Pancreas (tissue), 10 donors: ENCODE measurements at regions not wholly inside any gene's neighbourhood (a gene's known extent, or its start where the extent isn't known, plus 50 kb on each side); places are given as distances from the start of the nearest gene placed in this dataset.

Experiments used
- ATAC-seq, 4 donors: fragments of 200-7000 bp; cut with Tn5 transposase; one replicate each; pipeline versions ENCODE4 v1.8.0 to v1.9.1; 2020; ENCODE audit warnings: mild to moderate bottlenecking in 4 of 4, moderate library complexity in 4 of 4
- DNase-seq, 6 donors: peaks; one replicate each; pipeline ENCODE4 v3.0.0-alpha.2; 2020
- FAIRE-seq: peaks from 2 replicates; lab custom pipeline; 2012; peaks lifted over from hg19 to GRCh38; lab: Jason Lieb, UNC
- H3K27ac ChIP-seq, 4 donors: fragments of 200-600 bp; sonication (generic); 1 replicate in 3 of 4; 2 replicates in 1 of 4; pipeline versions ENCODE4 v1.5.0 to v1.8.0; 2020
- H3K27me3 ChIP-seq, 4 donors: fragments of 200-600 bp; one replicate each; pipeline ENCODE4 v1.8.0; 2021
- H3K36me3 ChIP-seq, 3 donors: fragments of 200-600 bp; sonication (generic) in 1 of 3; one replicate each; pipeline versions ENCODE4 v1.5.0 to v1.8.0; 2020 to 2021
- H3K4me1 ChIP-seq, 3 donors: fragments of 200-600 bp; one replicate each; pipeline ENCODE4 v1.8.0; 2021
- H3K4me3 ChIP-seq, 4 donors: fragments of 200-600 bp; sonication (generic) in 2 of 4; one replicate each; pipeline versions ENCODE4 v1.5.0 to v1.8.0; 2020 to 2021
- H3K9me3 ChIP-seq, 4 donors: fragments of 200-600 bp; one replicate each; pipeline ENCODE4 v1.8.0; 2021
- WGBS, 2 donors: extraction: QIAGEN DNeasy Blood & Tissue Kit; methylation state at CpG; one replicate each; pipeline ENCODE4 v1.1.7; 2013; 5-methylcytosine and 5-hydroxymethylcytosine counted together
- intact Hi-C, 3 donors: fragments of 100-400 bp; cut with DNase I; formaldehyde crosslinking; loops; one replicate each; pipeline versions ENCODE4 v1.11.1 to v1.14.2; 2022
- TF ChIP-seq, protein P1 (sequence below), 4 donors: fragments of 200-600 bp; sonication (generic) in 3 of 4; IDR thresholded peaks; one replicate each; pipeline versions ENCODE4 v1.5.0 to v1.8.0; 2021; ENCODE audit warnings: antibody characterized with exemption in 4 of 4
- donor health status: healthy with polysubstance abuse.
- donor health status: DM: no; HTN: no; CAD: no; lungs with moderate emphysema.
- donor health status: DM: no; HTN: no; CAD: no.
- donor health status: control.
- donor health status: control.
- donor health status: Bipolar disorder and iron deficiency.
- donor health status: DM: yes; HTN: yes; CAD: no.
- donor health status: DM: no; HTN: no; CAD: no.
- donor health status: DM: no; HTN: no; CAD: no.
- donor health status: DM: yes; HTN: yes; CAD: no.

DNA sequence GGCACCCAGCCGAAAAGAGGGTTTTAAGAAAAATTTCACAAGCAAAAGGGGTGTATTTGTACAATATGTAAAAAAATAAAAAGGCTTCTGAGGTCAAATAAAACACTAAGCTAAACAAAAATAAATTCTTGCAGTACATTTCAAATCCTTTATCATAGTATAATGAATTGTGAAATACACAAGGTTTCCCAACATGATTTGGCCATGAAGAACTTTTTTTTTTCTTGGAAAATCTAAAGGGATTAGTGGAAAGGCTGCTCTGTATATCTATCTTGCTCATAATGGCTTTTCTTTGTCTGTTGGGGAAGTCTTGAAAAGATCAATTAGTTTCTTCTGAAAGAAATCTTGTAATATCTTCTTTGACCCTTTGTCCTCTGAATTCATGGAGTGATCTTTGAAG is 593.4 kb downstream of the PLPP3 start:
- Histone ChIP-seq H3K4me1 (no peaks in the 10 kb centered on the region), H3K9me3 (no peaks in the 10 kb centered on the region), H3K27me3 (no peaks in the 10 kb centered on the region), H3K27ac (no peak overlapping the region), H3K4me3 (no peak overlapping the region), H3K36me3 (no peaks in the 10 kb centered on the region)
- TF ChIP-seq, protein P1, sequence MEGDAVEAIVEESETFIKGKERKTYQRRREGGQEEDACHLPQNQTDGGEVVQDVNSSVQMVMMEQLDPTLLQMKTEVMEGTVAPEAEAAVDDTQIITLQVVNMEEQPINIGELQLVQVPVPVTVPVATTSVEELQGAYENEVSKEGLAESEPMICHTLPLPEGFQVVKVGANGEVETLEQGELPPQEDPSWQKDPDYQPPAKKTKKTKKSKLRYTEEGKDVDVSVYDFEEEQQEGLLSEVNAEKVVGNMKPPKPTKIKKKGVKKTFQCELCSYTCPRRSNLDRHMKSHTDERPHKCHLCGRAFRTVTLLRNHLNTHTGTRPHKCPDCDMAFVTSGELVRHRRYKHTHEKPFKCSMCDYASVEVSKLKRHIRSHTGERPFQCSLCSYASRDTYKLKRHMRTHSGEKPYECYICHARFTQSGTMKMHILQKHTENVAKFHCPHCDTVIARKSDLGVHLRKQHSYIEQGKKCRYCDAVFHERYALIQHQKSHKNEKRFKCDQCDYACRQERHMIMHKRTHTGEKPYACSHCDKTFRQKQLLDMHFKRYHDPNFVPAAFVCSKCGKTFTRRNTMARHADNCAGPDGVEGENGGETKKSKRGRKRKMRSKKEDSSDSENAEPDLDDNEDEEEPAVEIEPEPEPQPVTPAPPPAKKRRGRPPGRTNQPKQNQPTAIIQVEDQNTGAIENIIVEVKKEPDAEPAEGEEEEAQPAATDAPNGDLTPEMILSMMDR (IDR thresholded peaks at IDR 0.05): no peak
- DNase-seq: no peak
- no peak for ATAC-seq
- no peak for FAIRE-seq
- intact Hi-C loops: no loop called here
- 94 to 96% methylated on average over 1 of the region's 1 CpG for WGBS, 2 donors

DNA sequence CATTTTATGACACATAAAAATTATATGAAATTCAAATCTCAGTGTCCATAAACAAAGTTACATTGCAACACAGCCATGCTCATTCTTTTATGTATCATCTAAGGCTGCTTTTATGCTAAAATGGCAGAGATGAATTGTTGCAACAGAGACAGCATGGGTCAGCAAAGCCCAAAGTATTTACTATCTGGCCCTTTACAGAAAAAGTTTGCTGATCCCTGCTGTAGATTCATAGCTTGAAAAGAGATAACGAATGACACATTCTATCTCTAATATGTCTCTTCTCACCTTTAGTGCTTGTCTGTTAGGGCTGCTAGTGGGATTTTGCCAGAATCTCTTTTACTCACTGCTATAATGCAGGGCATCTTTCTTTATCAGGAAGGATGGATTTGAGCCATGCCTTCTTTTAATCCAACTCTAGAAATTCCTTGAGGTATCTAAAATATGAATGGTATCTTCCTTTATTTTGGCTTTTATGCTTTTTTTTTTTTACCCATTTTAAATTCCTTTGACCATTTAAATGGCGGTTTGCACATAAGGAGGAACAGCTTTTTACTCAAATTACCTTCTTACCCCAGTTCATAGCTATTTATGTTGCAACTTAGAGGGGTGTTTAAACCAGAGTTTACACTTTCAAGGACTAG is 598.2 kb downstream of the PLPP3 start:
- no peaks in the 10 kb centered on the region for H3K9me3 ChIP-seq
- no peaks in the 10 kb centered on the region for H3K4me1 ChIP-seq
- H3K27ac ChIP-seq: no peak overlapping the region
- no peaks in the 10 kb centered on the region for H3K36me3 ChIP-seq
- TF ChIP-seq, protein P1 (IDR thresholded peaks at IDR 0.05): no peak
- H3K27me3 ChIP-seq: no peaks in the 10 kb centered on the region
- intact Hi-C loops: no loop called here
- no peak for FAIRE-seq
- 87 to 96% methylated on average over 2 of the region's 2 CpGs for WGBS, 2 donors
- no peak for ATAC-seq
- no peak overlapping the region for H3K4me3 ChIP-seq
- DNase-seq: no peak

DNA sequence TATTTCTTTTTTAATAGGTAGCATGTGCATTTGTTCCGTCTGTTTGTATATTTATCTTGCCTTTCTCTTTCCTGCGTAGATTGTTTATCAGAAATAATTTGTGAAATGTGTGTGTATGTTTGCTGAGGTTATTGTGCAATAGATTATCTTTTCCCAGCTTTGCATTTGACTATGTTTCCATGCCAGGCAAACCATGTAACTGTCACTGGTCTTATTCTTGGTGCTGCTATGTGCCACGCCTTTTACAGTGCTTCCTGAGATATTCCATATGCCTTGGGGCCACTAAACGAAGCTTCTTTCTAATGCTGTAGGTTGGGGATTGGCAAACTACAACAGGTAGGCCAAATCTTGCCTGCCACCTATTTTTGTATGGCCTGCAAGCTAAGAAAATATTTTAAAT is 598.8 kb downstream of the PLPP3 start:
- intact Hi-C loops: no loop called here
- no peak for DNase-seq
- no peak overlapping the region for H3K4me3 ChIP-seq
- no peaks in the 10 kb centered on the region for H3K9me3 ChIP-seq
- WGBS, 2 donors: 50 to 61% methylated on average over 4 of the region's 4 CpGs
- ATAC-seq: no peak
- TF ChIP-seq, protein P1 (IDR thresholded peaks at IDR 0.05): no peak
- H3K27me3 ChIP-seq: no peaks in the 10 kb centered on the region
- no peaks in the 10 kb centered on the region for H3K36me3 ChIP-seq
- no peak overlapping the region for H3K27ac ChIP-seq
- FAIRE-seq: no peak
- H3K4me1 ChIP-seq: no peaks in the 10 kb centered on the region

DNA sequence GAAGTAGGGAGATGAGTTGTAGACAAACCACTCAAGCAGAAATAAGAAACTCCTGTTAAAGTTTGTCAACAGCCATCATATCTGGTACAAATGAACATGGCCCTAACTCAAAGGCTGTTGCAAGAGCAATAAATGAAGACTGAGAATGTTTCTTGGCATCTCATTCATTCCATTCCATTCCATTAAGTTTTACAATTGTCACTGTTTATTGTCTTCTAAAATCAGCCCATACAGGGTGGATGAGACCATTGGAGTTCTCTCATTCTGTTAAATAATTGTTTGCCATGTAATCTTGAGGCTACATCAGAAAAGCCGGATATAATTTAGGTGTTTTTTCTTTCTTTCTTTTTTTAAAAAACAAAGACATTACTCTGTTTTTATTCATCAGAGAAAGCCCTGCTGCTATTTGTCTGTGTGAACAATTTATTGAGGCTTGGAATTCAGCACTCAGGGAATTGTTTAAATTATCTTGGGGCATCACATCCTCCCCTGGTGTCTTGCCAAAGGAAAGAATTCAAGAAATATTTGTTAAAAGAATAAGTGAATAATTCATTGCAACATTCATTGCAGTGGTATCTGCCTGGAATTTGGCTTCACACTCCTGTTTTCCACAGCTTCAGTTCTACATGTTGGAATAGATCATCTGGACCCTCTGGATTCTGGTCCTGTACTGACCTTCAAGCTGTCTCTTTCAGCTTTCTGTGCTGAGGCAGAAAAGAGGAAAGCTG is 604.5 kb downstream of the PLPP3 start:
- no peaks in the 10 kb centered on the region for H3K36me3 ChIP-seq
- ATAC-seq (no peak), DNase-seq (no peak), FAIRE-seq (no peak)
- TF ChIP-seq, protein P1 (IDR thresholded peaks at IDR 0.05): no peak
- intact Hi-C loops: no loop called here
- WGBS, 2 donors: 76 to 77% methylated on average over 1 of the region's 1 CpG
- H3K27me3 ChIP-seq: no peaks in the 10 kb centered on the region
- no peaks in the 10 kb centered on the region for H3K4me1 ChIP-seq
- no peak overlapping the region for H3K27ac ChIP-seq
- H3K9me3 ChIP-seq: no peaks in the 10 kb centered on the region
- H3K4me3 ChIP-seq: no peak overlapping the region

DNA sequence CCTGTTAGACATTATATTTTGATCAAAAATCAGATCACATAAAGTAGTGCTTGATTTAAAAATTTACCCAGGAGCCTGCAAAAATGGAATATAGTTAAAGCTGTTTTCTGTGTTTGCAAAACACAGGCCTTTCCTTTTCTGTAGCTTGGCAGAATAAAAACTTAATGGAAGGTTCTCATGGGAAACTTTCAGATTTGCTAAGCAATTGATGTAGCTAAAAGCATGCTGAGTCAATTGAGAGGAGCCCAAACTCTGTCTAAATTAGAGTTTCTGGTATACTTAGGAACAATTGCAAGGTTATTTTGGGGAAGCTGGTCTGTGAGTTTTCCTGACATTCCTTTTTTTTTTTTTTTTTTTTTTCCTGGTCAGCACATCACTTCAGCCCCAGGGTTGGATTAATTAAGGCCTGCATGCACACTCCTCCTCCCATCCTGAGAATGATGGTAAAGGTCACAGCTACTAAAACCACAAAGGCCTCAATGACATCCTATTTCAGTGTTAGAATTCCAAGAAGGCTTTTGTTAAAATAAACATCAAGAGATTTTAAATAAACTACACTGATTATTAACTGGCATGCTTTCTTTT is 608.7 kb downstream of the PLPP3 start:
- no peaks in the 10 kb centered on the region for H3K9me3 ChIP-seq
- ATAC-seq (no peak), FAIRE-seq (no peak), DNase-seq (no peak)
- intact Hi-C loops: no loop called here
- no peaks in the 10 kb centered on the region for H3K4me1 ChIP-seq
- no peaks in the 10 kb centered on the region for H3K36me3 ChIP-seq
- H3K27ac ChIP-seq: no peak overlapping the region
- TF ChIP-seq, protein P1 (IDR thresholded peaks at IDR 0.05): no peak
- no peak overlapping the region for H3K4me3 ChIP-seq
- no peaks in the 10 kb centered on the region for H3K27me3 ChIP-seq
